Kasumi-1 (cell line): ENCODE measurements at regions not wholly inside any gene's neighbourhood (a gene's known extent, or its start where the extent isn't known, plus 50 kb on each side); places are given as distances from the start of the nearest gene placed in this dataset.
A peak's percentile ranks its signal among the peaks of the same experiment; 100 is the strongest.
"Not testable (repeated sequence)": the region's sequence is repeated elsewhere in the genome, so short reads cannot be mapped to it uniquely, and the experiment has no call there.

Source experiments
- DNase-seq, 2 experiments: peaks; one replicate each; lab custom pipeline; 2025; lab: John Stamatoyannopoulos, UW

GRCh38 chr4:134722306-134722705 is 520.7 kb upstream of the PABPC4L start:
- no peak for DNase-seq

GRCh38 chr4:134720030-134720429 is 518.4 kb upstream of the PABPC4L start:
- DNase-seq = no peak

- DNase-seq = no peak
Measured at GRCh38 chr4:134708616-134709015, 507.0 kb upstream of the PABPC4L start.

GRCh38 chr4:134708026-134708425 is 506.4 kb upstream of the PABPC4L start:
- DNase-seq = no peak

- no peak for DNase-seq
Measured at GRCh38 chr4:134702374-134702773, 500.8 kb upstream of the PABPC4L start.

GRCh38 chr4:134700251-134700650 is 498.7 kb upstream of the PABPC4L start:
- DNase-seq = no peak

GRCh38 chr4:134698831-134699230 is 497.2 kb upstream of the PABPC4L start:
- not testable (repeated sequence) for DNase-seq

- no peak for DNase-seq
Measured at GRCh38 chr4:134695433-134695832, 493.8 kb upstream of the PABPC4L start.

GRCh38 chr4:134691915-134692314 is 490.3 kb upstream of the PABPC4L start:
- DNase-seq = no peak

- peak in 1 of 2 experiments; percentile 6 for DNase-seq
Measured at GRCh38 chr4:134687646-134688628, 486.3 kb upstream of the PABPC4L start.

GRCh38 chr4:134677209-134677814 is 475.7 kb upstream of the PABPC4L start:
- no peak for DNase-seq

- DNase-seq = no peak
Measured at GRCh38 chr4:134668237-134668636, 466.6 kb upstream of the PABPC4L start.

- no peak for DNase-seq
Measured at GRCh38 chr4:134666640-134667039, 465.1 kb upstream of the PABPC4L start.

- DNase-seq = no peak
Measured at GRCh38 chr4:134665429-134665828, 463.8 kb upstream of the PABPC4L start.

- DNase-seq = no peak
Measured at GRCh38 chr4:134663742-134664141, 462.2 kb upstream of the PABPC4L start.

- DNase-seq = no peak
Measured at GRCh38 chr4:134650461-134650860, 448.9 kb upstream of the PABPC4L start.

- no peak for DNase-seq
Measured at GRCh38 chr4:134645778-134646177, 444.2 kb upstream of the PABPC4L start.

- peak; percentile 79 to 89 for DNase-seq
Measured at GRCh38 chr4:134636338-134637051, 434.9 kb upstream of the PABPC4L start.

- DNase-seq = no peak
Measured at GRCh38 chr4:134634301-134634700, 432.7 kb upstream of the PABPC4L start.

GRCh38 chr4:134632056-134632455 is 430.5 kb upstream of the PABPC4L start:
- DNase-seq = no peak

- no peak for DNase-seq
Measured at GRCh38 chr4:134628066-134628465, 426.5 kb upstream of the PABPC4L start.

- no peak for DNase-seq
Measured at GRCh38 chr4:134627366-134627765, 425.8 kb upstream of the PABPC4L start.

GRCh38 chr4:134624365-134624764 is 422.8 kb upstream of the PABPC4L start:
- no peak for DNase-seq
